IMR-90 (cell line): ENCODE measurements at regions not wholly inside any gene's neighbourhood (a gene's known extent, or its start where the extent isn't known, plus 50 kb on each side); places are given as distances from the start of the nearest gene placed in this dataset.

Experiments used
- ATAC-seq: fragments of 200-7000 bp; cut with Tn5 transposase; 2 replicates; pipeline ENCODE4 v1.9.1; 2020; ENCODE audit warnings: low read depth, mild to moderate bottlenecking, moderate library complexity
- BruUV-seq: library from RNA; stranded (reverse); fragments of 400-500 nt; replicated peaks from 2 replicates; lab custom pipeline; 2021; lab: Mats Ljungman, UMichigan
- CTCF ChIA-PET: fragments of 300-600 bp; formaldehyde crosslinking; extraction: SDS; loops from one replicate; lab custom pipeline; 2021; ENCODE audit warnings: antibody characterized with exemption; lab: Yijun Ruan, JAX
- POLR2A ChIA-PET: fragments of 300-600 bp; sonication (Branson Sonifier 250); formaldehyde crosslinking; loops from one replicate; lab custom pipeline; 2022; ENCODE audit warnings: antibody characterized with exemption; ENCODE audit not compliant: unreplicated experiment; lab: Charles Lee
- DNase-seq: peaks from one replicate; pipeline ENCODE4 v3.0.0; 2013
- H2AFZ ChIP-seq: replicated peaks from 2 replicates; pipeline ENCODE3; 2013; ENCODE audit warnings: low read length, mild to moderate bottlenecking; ENCODE audit not compliant: poor library complexity
- H2AK5ac ChIP-seq: 2 replicates; pipeline ENCODE4 v1.6.1; 2013; ENCODE audit warnings: low read depth, low read length, inconsistent platforms
- H2AK9ac ChIP-seq: replicated peaks from 2 replicates; pipeline ENCODE3; 2013; ENCODE audit warnings: mild to moderate bottlenecking, low read depth, low read length, moderate library complexity; ENCODE audit not compliant: poor library complexity
- H2BK120ac ChIP-seq: 2 replicates; pipeline ENCODE4 v1.6.1; 2013; ENCODE audit warnings: low read depth, low read length, inconsistent platforms
- H2BK15ac ChIP-seq: 3 replicates; pipeline ENCODE4 v1.6.1; 2013; ENCODE audit warnings: low read depth, low read length, inconsistent platforms
- H2BK20ac ChIP-seq: 2 replicates; pipeline ENCODE4 v1.6.1; 2013; ENCODE audit warnings: low read depth, mild to moderate bottlenecking, inconsistent platforms, low read length, moderate library complexity
- H2BK5ac ChIP-seq: 2 replicates; pipeline ENCODE4 v1.6.1; 2013; ENCODE audit warnings: mild to moderate bottlenecking, low read depth, low read length, inconsistent platforms; ENCODE audit not compliant: poor library complexity, severe bottlenecking
- H3K14ac ChIP-seq: replicated peaks from 2 replicates; pipeline ENCODE4 v1.6.1; 2013; ENCODE audit warnings: low read depth, low read length, inconsistent platforms
- H3K18ac ChIP-seq: 2 replicates; pipeline ENCODE4 v1.6.1; 2013; ENCODE audit warnings: low read depth, low read length, control low read depth
- H3K23ac ChIP-seq: 2 replicates; pipeline ENCODE4 v1.6.1; 2013; ENCODE audit warnings: low read depth, low read length, inconsistent platforms
- H3K27ac ChIP-seq: 2 replicates; pipeline ENCODE4 v1.5.1; 2013; ENCODE audit warnings: mild to moderate bottlenecking, control low read depth, low read length; ENCODE audit not compliant: insufficient read depth
- H3K27me3 ChIP-seq: 2 replicates; pipeline ENCODE4 v1.6.1; 2013; ENCODE audit warnings: low read length; ENCODE audit not compliant: control insufficient read depth, insufficient read depth
- H3K36me3 ChIP-seq: 2 replicates; pipeline ENCODE4 v1.6.1; 2013; ENCODE audit warnings: low read length, mixed read lengths; ENCODE audit not compliant: control insufficient read depth, insufficient read depth
- H3K4ac ChIP-seq: 2 replicates; pipeline ENCODE4 v1.6.1; 2013; ENCODE audit warnings: low read depth, low read length, inconsistent platforms
- H3K4me1 ChIP-seq: 2 replicates; pipeline ENCODE4 v1.6.1; 2013; ENCODE audit warnings: low read length, mixed read lengths; ENCODE audit not compliant: control insufficient read depth, insufficient read depth
- H3K4me2 ChIP-seq: 2 replicates; pipeline ENCODE4 v1.6.1; 2013; ENCODE audit warnings: low read depth, mild to moderate bottlenecking, control low read depth, low read length, moderate library complexity
- H3K4me3 ChIP-seq: 2 replicates; pipeline ENCODE4 v1.5.1; 2013; ENCODE audit warnings: low read depth, mild to moderate bottlenecking, control low read depth, low read length, moderate library complexity; ENCODE audit not compliant: insufficient read depth
- H3K56ac ChIP-seq: 2 replicates; pipeline ENCODE4 v1.6.1; 2013; ENCODE audit warnings: low read length, inconsistent platforms; ENCODE audit not compliant: insufficient read depth; ENCODE audit errors: extremely low read depth
- H3K79me1 ChIP-seq, 2 experiments: 2 replicates each; pipeline ENCODE4 v1.6.1; 2013; ENCODE audit warnings: low read length in 2 of 2, inconsistent platforms in 1 of 2, low read depth in 1 of 2
- H3K9ac ChIP-seq: 2 replicates; pipeline ENCODE4 v1.6.1; 2013; ENCODE audit warnings: low read depth, low read length, control low read depth
- H3K9me1 ChIP-seq: 2 replicates; pipeline ENCODE4 v1.6.1; 2013; ENCODE audit warnings: low read length, inconsistent platforms; ENCODE audit not compliant: insufficient read depth
- H3K9me3 ChIP-seq: 2 replicates; pipeline ENCODE4 v1.6.1; 2013; ENCODE audit warnings: low read length; ENCODE audit not compliant: control insufficient read depth, insufficient read depth
- H4K20me1 ChIP-seq: 2 replicates; pipeline ENCODE4 v1.6.1; 2013; ENCODE audit warnings: low read length, inconsistent platforms; ENCODE audit not compliant: insufficient read depth
- H4K5ac ChIP-seq: 2 replicates; pipeline ENCODE4 v1.6.1; 2013; ENCODE audit warnings: mild to moderate bottlenecking, low read depth, low read length, control low read depth
- H4K8ac ChIP-seq, 2 experiments: 2 replicates each; pipeline ENCODE4 v1.6.1; 2013; ENCODE audit warnings: low read depth in 2 of 2, low read length in 2 of 2, control low read depth in 1 of 2, inconsistent platforms in 1 of 2
- H4K91ac ChIP-seq: 2 replicates; pipeline ENCODE4 v1.6.1; 2013; ENCODE audit warnings: low read depth, low read length, inconsistent platforms; ENCODE audit not compliant: insufficient read depth
- BHLHE40 ChIP-seq: fragments of 150-350 bp; IDR thresholded peaks from 2 replicates; pipeline ENCODE4 v1.6.1; 2016; ENCODE audit warnings: mild to moderate bottlenecking, low read depth, low read length
- CEBPB ChIP-seq: IDR thresholded peaks from 2 replicates; pipeline ENCODE4 v1.6.1; 2012; ENCODE audit warnings: low read depth, low read length, improper control_type of control experiment
- CHD1 ChIP-seq: IDR thresholded peaks from 2 replicates; pipeline ENCODE4 v1.6.1; 2012; ENCODE audit warnings: low read depth, low read length, improper control_type of control experiment
- CTCF ChIP-seq: conservative IDR thresholded peaks from 2 replicates; pipeline ENCODE4 v1.5.1; 2012; ENCODE audit warnings: mild to moderate bottlenecking, low read depth, low read length, improper control_type of control experiment
- ELK1 ChIP-seq: fragments of 150-350 bp; IDR thresholded peaks from 2 replicates; pipeline ENCODE4 v1.6.1; 2016; ENCODE audit warnings: low read depth, mild to moderate bottlenecking, low read length, moderate library complexity, borderline replicate concordance
- FOS ChIP-seq: fragments of 150-350 bp; IDR thresholded peaks from 2 replicates; pipeline ENCODE4 v1.6.1; 2016; ENCODE audit warnings: low read depth, low read length
- MAFK ChIP-seq: IDR thresholded peaks from 2 replicates; pipeline ENCODE4 v1.6.1; 2012; ENCODE audit warnings: low read depth, low read length, improper control_type of control experiment
- MAZ ChIP-seq: IDR thresholded peaks from 2 replicates; pipeline ENCODE4 v1.6.1; 2012; ENCODE audit warnings: low read depth, mild to moderate bottlenecking, low read length, improper control_type of control experiment, moderate library complexity, borderline replicate concordance
- MXI1 ChIP-seq: IDR thresholded peaks from 2 replicates; pipeline ENCODE4 v1.6.1; 2012; ENCODE audit warnings: low read depth, mild to moderate bottlenecking, low read length, moderate library complexity, borderline replicate concordance
- NFE2L2 ChIP-seq: fragments of 150-350 bp; IDR thresholded peaks from 2 replicates; pipeline ENCODE4 v1.6.1; 2016; ENCODE audit warnings: low read depth, mild to moderate bottlenecking, low read length
- POLR2A ChIP-seq: IDR thresholded peaks from 2 replicates; pipeline ENCODE4 v1.6.1; 2012; ENCODE audit warnings: mild to moderate bottlenecking, low read depth, low read length
- RAD21 ChIP-seq: IDR thresholded peaks from 2 replicates; pipeline ENCODE4 v1.6.1; 2012; ENCODE audit warnings: low read length, improper control_type of control experiment
- RCOR1 ChIP-seq: IDR thresholded peaks from 2 replicates; pipeline ENCODE4 v1.6.1; 2012; ENCODE audit warnings: mild to moderate bottlenecking, low read length, improper control_type of control experiment; ENCODE audit not compliant: insufficient replicate concordance
- RFX5 ChIP-seq: IDR thresholded peaks from 2 replicates; pipeline ENCODE4 v1.8.0; 2012; ENCODE audit warnings: low read depth, mild to moderate bottlenecking, low read length, moderate library complexity
- SMC3 ChIP-seq: fragments of 150-350 bp; IDR thresholded peaks from 2 replicates; pipeline ENCODE4 v1.6.1; 2016; ENCODE audit warnings: low read depth, mild to moderate bottlenecking, antibody characterized with exemption, low read length, moderate library complexity
- USF2 ChIP-seq: fragments of 150-350 bp; IDR thresholded peaks from 2 replicates; pipeline ENCODE4 v1.6.1; 2017; ENCODE audit warnings: mild to moderate bottlenecking, antibody characterized with exemption, low read length, low read depth
- WGBS, 2 experiments: methylation state at CpG; one replicate each; pipeline versions ENCODE4 v1.1.5 to v1.1.7; 2013; ENCODE audit warnings: missing lambda C conversion rate in 2 of 2; ENCODE audit not compliant: insufficient read length in 1 of 2; ENCODE audit errors: extremely low coverage in 2 of 2; 5-methylcytosine and 5-hydroxymethylcytosine counted together
- dilution Hi-C: fragments of 300-500 bp; cut with HindIII; formaldehyde crosslinking; loops from one replicate; pipeline ENCODE4 v1.14.3; 2018; ENCODE audit warnings: low sequenced_read_pairs; ENCODE audit not compliant: unreplicated experiment
- in situ Hi-C: fragments of 300-500 bp; cut with MboI; formaldehyde crosslinking; loops from 3 replicates; pipeline ENCODE4 v1.14.3; 2019; ENCODE audit warnings: low sequenced_read_pairs, inconsistent platforms, mixed read lengths
- intact Hi-C: fragments of 100-400 bp; cut with micrococcal nuclease; formaldehyde crosslinking; loops from 2 replicates; pipeline ENCODE4 v1.10.0; 2022

GRCh38 chr2:6290217-6291015 lies 575.3 kb downstream of the CMPK2 start:
- DNase-seq (no peak), ATAC-seq (no peak)
- Histone ChIP-seq H2BK120ac (no peak overlapping the region), H3K4me2 (no peak overlapping the region), H3K27me3 (no peaks in the 10 kb centered on the region), H3K9me1 (no peaks in the 10 kb centered on the region), H4K5ac (no peak overlapping the region), H2AK5ac (no peak overlapping the region), H3K4ac (no peak overlapping the region), H4K20me1 (no peaks in the 10 kb centered on the region), H3K56ac (no peak overlapping the region), H3K36me3 (no peaks in the 10 kb centered on the region), H2BK20ac (no peak overlapping the region), H3K27ac (no peak overlapping the region), H3K14ac (no peak overlapping the region), H3K4me1 (no peaks in the 10 kb centered on the region), H3K4me3 (no peak overlapping the region), H3K9ac (no peak overlapping the region), H3K9me3 (no peaks in the 10 kb centered on the region), H4K8ac (no peak overlapping the region), H2BK5ac (no peak overlapping the region), H4K91ac (no peak overlapping the region), H2AK9ac (no peak overlapping the region), H3K23ac (no peak overlapping the region), H2AFZ (no peak overlapping the region), H3K79me1 (no peaks in the 10 kb centered on the region), H3K18ac (no peak overlapping the region), H2BK15ac (no peak overlapping the region)
- 82% methylated on average over 4 of the region's 9 CpGs; no CpG with 5 or more reads in 1 of the 2 experiments for WGBS, 2 experiments
- in situ Hi-C loops, result no loop called here
- CTCF ChIA-PET, result no interaction called here
- dilution Hi-C loops, result no loop called here
- no TSS peak for BruUV-seq
- no peak for TF ChIP-seq RCOR1
- TF ChIP-seq POLR2A, result no peak
- no peak for TF ChIP-seq MAZ
- no peak for TF ChIP-seq BHLHE40
- no peak for TF ChIP-seq USF2
- no peak for TF ChIP-seq ELK1
- no peak for TF ChIP-seq CEBPB
- TF ChIP-seq RAD21, result no peak
- TF ChIP-seq SMC3, result no peak
- TF ChIP-seq CHD1, result no peak
- no peak for TF ChIP-seq NFE2L2
- no peak for TF ChIP-seq RFX5
- TF ChIP-seq FOS, result no peak
- no peak for TF ChIP-seq MXI1
- no peak for TF ChIP-seq CTCF
- no peak for TF ChIP-seq MAFK
- intact Hi-C loops, result no loop called here
- POLR2A ChIA-PET, result no interaction called here
